Stimulated activated naive B cell treated with anti-CD40 and anti-IgM and Interleukin-4, amounts not matched to agents 10 μg/mL and 1 μg/mL and 100 μg/mL, for 72 hours (primary cell): ENCODE measurements at regions not wholly inside any gene's neighbourhood (a gene's known extent, or its start where the extent isn't known, plus 50 kb on each side); places are given as distances from the start of the nearest gene placed in this dataset.
"Not testable (repeated sequence)": the region's sequence is repeated elsewhere in the genome, so short reads cannot be mapped to it uniquely, and the experiment has no call there.

Experiments used
- ATAC-seq, 2 donors: fragments of 150-1000 bp; cut with Tn5 transposase; replicated peaks; 2 replicates each; pipeline ENCODE4 v1.10.0; 2021; ENCODE audit warnings: moderate library complexity in 1 of 2
- DNase-seq: peaks from one replicate; pipeline ENCODE4 v3.0.0; 2021
- H3K27ac Mint-ChIP-seq: one replicate; pipeline ENCODE4 v1.8.0; 2022; ENCODE audit warnings: mild to moderate bottlenecking, mixed read lengths
- H3K27me3 Mint-ChIP-seq, 2 donors: one replicate each; pipeline ENCODE4 v1.8.0; 2022; ENCODE audit warnings: mixed read lengths in 2 of 2
- H3K36me3 Mint-ChIP-seq, 2 donors: one replicate each; pipeline ENCODE4 v1.8.0; 2022; ENCODE audit warnings: mixed read lengths in 2 of 2, mild to moderate bottlenecking in 1 of 2
- H3K4me1 Mint-ChIP-seq, 2 donors: one replicate each; pipeline ENCODE4 v1.8.0; 2022; ENCODE audit warnings: mixed read lengths in 2 of 2, mild to moderate bottlenecking in 1 of 2
- H3K4me3 Mint-ChIP-seq, 2 donors: one replicate each; pipeline ENCODE4 v1.8.0; 2022; ENCODE audit warnings: mild to moderate bottlenecking in 2 of 2, mixed read lengths in 2 of 2, moderate library complexity in 1 of 2
- H3K9me3 Mint-ChIP-seq, 2 donors: one replicate each; pipeline ENCODE4 v1.8.0; 2022; ENCODE audit warnings: mixed read lengths in 2 of 2, mild to moderate bottlenecking in 1 of 2

DNA sequence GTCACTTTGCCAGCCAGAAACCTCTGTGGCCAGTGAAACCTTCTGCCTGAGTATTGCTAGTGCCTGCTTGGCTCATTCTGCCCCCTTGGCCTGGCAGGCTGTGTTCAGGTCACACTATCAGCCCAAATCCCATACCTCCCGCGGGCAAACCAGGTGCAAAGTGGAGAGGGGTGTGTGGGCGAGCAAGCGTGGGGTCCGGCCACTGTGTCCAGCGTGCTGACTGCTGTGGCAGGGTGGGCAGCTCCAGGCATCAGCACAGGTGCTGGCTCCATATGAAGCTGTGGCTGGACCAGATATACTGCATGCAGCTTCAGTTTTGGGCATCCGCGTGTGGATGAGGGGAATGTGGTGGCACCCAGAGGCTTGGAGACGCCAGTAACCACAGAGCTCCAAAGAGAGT, 576.5 kb upstream of the EDIL3 start:
- Mint-ChIP-seq H3K4me1 (no peaks in the 10 kb centered on the region), H3K4me3 (no peak overlapping the region), H3K27me3 (no peaks in the 10 kb centered on the region), H3K9me3 (peaks cover 8% of the 10 kb centered on the region in 2 donors), H3K36me3 (no peaks in the 10 kb centered on the region), H3K27ac (no peak overlapping the region)
- DNase-seq (no peak), ATAC-seq (no peak)

DNA sequence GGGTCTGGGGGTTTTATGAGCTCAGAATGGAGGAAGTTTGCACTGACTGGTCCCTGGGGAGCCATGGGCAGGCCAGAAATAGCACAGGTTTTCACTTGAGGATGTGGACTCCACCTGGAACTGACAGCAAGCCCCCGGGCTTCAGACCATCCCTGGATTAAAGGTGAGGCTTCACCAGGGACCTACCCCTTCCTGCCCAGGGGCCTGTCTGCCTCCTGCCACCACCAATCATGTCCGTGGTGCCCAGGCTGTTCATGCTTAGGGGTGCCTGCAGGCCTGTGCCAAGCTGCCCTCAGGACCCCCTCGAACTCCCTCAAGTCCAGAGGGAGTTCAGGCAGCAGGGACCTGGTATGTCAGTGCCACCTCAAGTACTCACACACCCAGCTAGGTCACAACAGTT, 577.2 kb upstream of the EDIL3 start:
- ATAC-seq (no peak), DNase-seq (no peak)
- Mint-ChIP-seq H3K4me3 (no peak overlapping the region), H3K9me3 (peaks cover 8% of the 10 kb centered on the region in 2 donors), H3K36me3 (no peaks in the 10 kb centered on the region), H3K4me1 (no peaks in the 10 kb centered on the region), H3K27ac (no peak overlapping the region), H3K27me3 (no peaks in the 10 kb centered on the region)

DNA sequence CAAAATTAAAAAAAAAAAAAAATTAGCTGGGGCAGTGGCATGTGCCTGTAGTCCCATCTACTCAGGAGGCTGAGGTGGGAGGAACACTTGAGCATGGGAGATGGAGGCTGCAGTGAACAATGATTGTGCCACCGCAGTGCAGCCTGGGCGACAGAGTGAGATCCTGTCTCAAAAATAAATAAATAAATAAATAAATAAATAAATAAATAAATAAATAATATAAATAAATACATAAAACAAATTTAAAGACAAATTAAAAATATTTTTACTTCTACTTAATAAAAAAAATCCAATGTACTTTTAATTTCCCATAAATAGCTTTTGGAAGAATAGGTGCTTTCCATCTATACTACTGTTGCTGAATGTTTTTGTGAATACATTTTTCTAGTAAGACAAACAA, 598.4 kb upstream of the EDIL3 start:
- no peak for ATAC-seq
- H3K36me3 Mint-ChIP-seq = no peaks in the 10 kb centered on the region
- no peaks in the 10 kb centered on the region for H3K4me1 Mint-ChIP-seq
- no peak overlapping the region for H3K4me3 Mint-ChIP-seq
- H3K27me3 Mint-ChIP-seq = no peaks in the 10 kb centered on the region
- peaks cover 0 to 3% of the 10 kb centered on the region in 2 donors for H3K9me3 Mint-ChIP-seq
- no peak for DNase-seq
- no peak overlapping the region for H3K27ac Mint-ChIP-seq

GRCh38 chr5:84985148-84985547, 600.5 kb upstream of the EDIL3 start:
- DNase-seq (no peak), ATAC-seq (no peak)
- H3K27me3 Mint-ChIP-seq = no peaks in the 10 kb centered on the region
- no peak overlapping the region for H3K4me3 Mint-ChIP-seq
- no peak overlapping the region for H3K27ac Mint-ChIP-seq
- no peaks in the 10 kb centered on the region for H3K36me3 Mint-ChIP-seq
- no peaks in the 10 kb centered on the region for H3K9me3 Mint-ChIP-seq
- no peaks in the 10 kb centered on the region for H3K4me1 Mint-ChIP-seq

DNA sequence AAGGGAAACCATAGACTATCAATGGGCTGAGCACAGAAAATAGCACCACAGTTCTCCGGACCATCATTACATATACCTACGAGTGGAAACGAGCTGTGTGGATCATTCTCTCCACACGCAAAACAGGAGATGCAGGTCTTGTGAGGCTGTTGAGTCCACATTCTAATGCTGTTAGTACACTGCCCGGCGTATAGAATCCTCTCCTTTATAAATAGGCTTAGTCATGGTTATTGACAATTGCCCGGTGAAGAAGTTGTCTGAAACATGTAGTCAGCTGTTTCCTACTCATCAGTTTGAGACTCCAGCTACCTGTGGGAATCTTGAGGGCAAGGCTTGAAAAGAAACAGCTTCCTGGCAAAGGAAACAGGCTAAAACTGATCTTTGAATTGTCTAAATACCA, 602.0 kb upstream of the EDIL3 start:
- no peaks in the 10 kb centered on the region for H3K36me3 Mint-ChIP-seq
- DNase-seq (no peak), ATAC-seq (no peak)
- H3K4me3 Mint-ChIP-seq = no peak overlapping the region
- no peaks in the 10 kb centered on the region for H3K27me3 Mint-ChIP-seq
- no peaks in the 10 kb centered on the region for H3K4me1 Mint-ChIP-seq
- no peaks in the 10 kb centered on the region for H3K9me3 Mint-ChIP-seq
- H3K27ac Mint-ChIP-seq = no peak overlapping the region

DNA sequence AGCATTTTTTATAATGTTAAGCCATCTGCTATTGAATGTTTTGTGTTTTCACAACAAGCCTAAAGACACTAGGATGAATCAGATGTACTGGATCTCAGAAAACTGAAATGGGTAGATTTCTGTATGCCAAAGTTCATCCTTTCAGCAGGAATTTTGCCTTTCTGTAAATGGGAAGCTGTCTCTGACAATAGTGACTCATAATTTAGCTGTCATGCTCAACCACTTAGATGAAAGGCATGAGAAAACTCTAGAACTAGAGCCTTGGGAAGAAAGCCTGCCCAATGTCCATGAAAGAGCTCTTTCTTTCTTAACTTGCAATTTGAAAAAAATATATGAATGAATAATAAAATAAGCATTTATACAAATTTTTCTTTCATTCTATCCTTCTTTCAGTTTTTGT, 616.0 kb upstream of the EDIL3 start:
- Mint-ChIP-seq H3K27me3 (no peaks in the 10 kb centered on the region), H3K36me3 (no peaks in the 10 kb centered on the region), H3K9me3 (peaks cover 3 to 4% of the 10 kb centered on the region in 2 donors), H3K4me1 (no peaks in the 10 kb centered on the region), H3K4me3 (no peak overlapping the region), H3K27ac (no peak overlapping the region)
- DNase-seq (no peak), ATAC-seq (no peak)

- not testable (repeated sequence) for H3K36me3 Mint-ChIP-seq, DNase-seq, H3K4me1 Mint-ChIP-seq, H3K27ac Mint-ChIP-seq, ATAC-seq, H3K4me3 Mint-ChIP-seq, H3K9me3 Mint-ChIP-seq, H3K27me3 Mint-ChIP-seq
Measured at GRCh38 chr5:85002026-85002425, 617.3 kb upstream of the EDIL3 start.

- H3K36me3 Mint-ChIP-seq = no peaks in the 10 kb centered on the region
- no peak overlapping the region for H3K4me3 Mint-ChIP-seq
- ATAC-seq = no peak
- no peaks in the 10 kb centered on the region for H3K27me3 Mint-ChIP-seq
- DNase-seq = no peak
- H3K4me1 Mint-ChIP-seq = no peaks in the 10 kb centered on the region
- H3K27ac Mint-ChIP-seq = no peak overlapping the region
- peaks cover 6 to 7% of the 10 kb centered on the region in 2 donors for H3K9me3 Mint-ChIP-seq
Measured at GRCh38 chr5:85010014-85010562, 625.4 kb upstream of the EDIL3 start.

GRCh38 chr5:85017261-85017660, 632.6 kb upstream of the EDIL3 start:
- Mint-ChIP-seq H3K4me1 (no peaks in the 10 kb centered on the region), H3K27me3 (no peaks in the 10 kb centered on the region), H3K27ac (no peak overlapping the region), H3K4me3 (no peak overlapping the region), H3K36me3 (no peaks in the 10 kb centered on the region), H3K9me3 (peaks cover 0 to 2% of the 10 kb centered on the region in 2 donors)
- ATAC-seq (no peak), DNase-seq (no peak)

GRCh38 chr5:85030316-85031084, 645.8 kb upstream of the EDIL3 start:
- Mint-ChIP-seq H3K4me3 (no peak overlapping the region), H3K36me3 (no peaks in the 10 kb centered on the region), H3K9me3 (peaks cover 2 to 6% of the 10 kb centered on the region in 2 donors), H3K27ac (no peak overlapping the region), H3K27me3 (no peaks in the 10 kb centered on the region), H3K4me1 (no peaks in the 10 kb centered on the region)
- ATAC-seq (no peak), DNase-seq (no peak)

- peak; percentile 41 to 50 for ATAC-seq
- DNase-seq = no peak
Measured at GRCh38 chr5:85049020-85049419, 664.3 kb upstream of the EDIL3 start.

DNA sequence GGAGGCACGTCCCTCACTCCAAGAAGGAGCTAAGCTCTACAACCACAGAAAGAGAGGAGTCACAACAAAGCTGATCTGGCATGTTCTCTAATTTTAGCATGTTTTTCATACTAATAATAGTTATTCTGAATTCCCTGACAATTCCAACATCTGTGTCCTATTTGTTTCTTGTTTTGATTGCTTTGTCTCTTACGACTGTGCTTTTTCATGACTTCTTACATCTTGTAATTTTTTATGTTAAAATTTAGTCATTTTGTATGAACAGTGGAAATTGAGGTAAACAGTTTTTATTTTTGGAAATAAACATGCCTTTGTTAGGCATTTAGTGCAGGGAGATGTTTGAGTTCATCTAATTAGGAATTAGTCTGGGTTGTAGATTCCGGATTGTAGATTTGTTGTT, 668.1 kb upstream of the EDIL3 start:
- no peaks in the 10 kb centered on the region for H3K27me3 Mint-ChIP-seq
- H3K36me3 Mint-ChIP-seq = no peaks in the 10 kb centered on the region
- DNase-seq (no peak), ATAC-seq (no peak)
- H3K27ac Mint-ChIP-seq = no peak overlapping the region
- no peaks in the 10 kb centered on the region for H3K9me3 Mint-ChIP-seq
- H3K4me3 Mint-ChIP-seq = no peak overlapping the region
- H3K4me1 Mint-ChIP-seq = no peaks in the 10 kb centered on the region

More at GRCh38 chr5:85049020-85049419, 664.3 kb upstream of the EDIL3 start:
- Mint-ChIP-seq H3K4me1 (no peaks in the 10 kb centered on the region), H3K4me3 (no peak overlapping the region), H3K36me3 (no peaks in the 10 kb centered on the region), H3K9me3 (no peaks in the 10 kb centered on the region), H3K27me3 (no peaks in the 10 kb centered on the region), H3K27ac (no peak overlapping the region)

DNA sequence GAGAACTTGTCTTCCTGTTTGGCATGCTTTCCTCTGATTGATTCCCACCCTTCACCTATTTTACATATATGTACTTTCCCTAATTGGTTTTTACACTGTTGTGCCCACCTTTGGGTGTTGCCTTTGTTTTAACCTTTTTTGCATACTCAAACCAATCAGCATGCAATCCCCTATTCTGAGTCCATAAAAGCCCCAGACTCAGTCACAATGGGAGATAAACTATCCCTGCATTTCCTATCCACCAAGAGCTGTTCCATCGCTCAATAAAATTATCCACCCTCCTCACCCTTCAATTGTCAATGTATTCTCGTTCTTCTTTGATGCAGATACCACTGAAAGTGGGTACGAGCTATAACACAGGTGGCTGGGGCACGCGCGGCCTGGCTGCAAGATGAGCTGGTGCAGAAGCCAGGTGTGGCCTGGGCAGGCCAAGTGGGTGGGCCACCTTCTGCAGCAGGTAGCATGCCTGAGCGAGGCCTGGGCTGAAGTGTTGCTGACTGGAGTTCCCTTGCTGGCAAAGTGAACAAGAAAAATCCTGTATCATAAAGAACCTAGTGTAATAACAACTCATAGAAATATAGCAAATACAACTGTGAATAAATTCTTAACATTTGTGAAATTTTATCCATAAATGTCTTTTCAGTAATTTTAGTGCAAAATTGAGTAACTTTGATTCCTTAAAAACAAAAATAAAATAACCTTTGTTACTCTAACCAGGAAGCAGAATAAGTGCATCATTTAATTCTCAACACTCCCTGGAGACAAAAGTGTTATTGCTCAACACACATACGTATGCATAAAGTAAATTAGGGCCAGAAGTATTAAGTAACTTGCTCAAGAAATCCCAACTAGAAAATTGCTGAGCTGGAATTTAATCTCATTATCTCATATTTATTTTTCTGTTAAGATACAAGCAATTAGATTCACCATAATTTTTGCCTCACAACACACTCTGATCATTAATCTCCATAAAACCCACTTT, 685.3 kb upstream of the EDIL3 start:
- Mint-ChIP-seq H3K27me3 (no peaks in the 10 kb centered on the region), H3K27ac (no peak overlapping the region), H3K9me3 (peaks cover 4 to 5% of the 10 kb centered on the region in 2 donors), H3K4me3 (no peak overlapping the region), H3K4me1 (no peaks in the 10 kb centered on the region), H3K36me3 (no peaks in the 10 kb centered on the region)
- no peak for DNase-seq
- no peak for ATAC-seq

- H3K36me3 Mint-ChIP-seq = no peaks in the 10 kb centered on the region
- DNase-seq = no peak
- H3K27me3 Mint-ChIP-seq = no peaks in the 10 kb centered on the region
- no peaks in the 10 kb centered on the region for H3K9me3 Mint-ChIP-seq
- no peak overlapping the region for H3K4me3 Mint-ChIP-seq
- no peak for ATAC-seq
- no peak overlapping the region for H3K27ac Mint-ChIP-seq
- H3K4me1 Mint-ChIP-seq = no peaks in the 10 kb centered on the region
Measured at GRCh38 chr5:85077581-85077980, 692.9 kb upstream of the EDIL3 start.
